Neural crest cell (in vitro differentiated cells): ENCODE measurements at regions not wholly inside any gene's neighbourhood (a gene's known extent, or its start where the extent isn't known, plus 50 kb on each side); places are given as distances from the start of the nearest gene placed in this dataset.
A peak's percentile ranks its signal among the peaks of the same experiment; 100 is the strongest.

ENCODE experiments used
- DNase-seq: peaks from one replicate; pipeline ENCODE4 v3.0.0; 2021; ENCODE audit warnings: low read depth, mixed read lengths, low spot score
- H3K27ac Mint-ChIP-seq: one replicate; pipeline ENCODE4 v1.8.0; 2021; ENCODE audit warnings: mild to moderate bottlenecking, mixed read lengths; ENCODE audit not compliant: unreplicated experiment
- H3K27me3 Mint-ChIP-seq: 2 replicates; pipeline ENCODE4 v1.8.0; 2021; ENCODE audit warnings: low read depth, mild to moderate bottlenecking, mixed read lengths
- H3K36me3 Mint-ChIP-seq: 2 replicates; pipeline ENCODE4 v1.8.0; 2021; ENCODE audit warnings: low read depth, mild to moderate bottlenecking, mixed read lengths
- H3K4me1 Mint-ChIP-seq: 2 replicates; pipeline ENCODE4 v1.8.0; 2021; ENCODE audit warnings: mixed read lengths
- H3K4me3 Mint-ChIP-seq: one replicate; pipeline ENCODE4 v1.8.0; 2021; ENCODE audit warnings: mild to moderate bottlenecking, mixed read lengths
- H3K9me3 Mint-ChIP-seq: 2 replicates; pipeline ENCODE4 v1.8.0; 2021; ENCODE audit warnings: mixed read lengths
- TF ChIP-seq, protein P1 (sequence below): fragments of 200-600 bp; sonication (generic); conservative IDR thresholded peaks from 2 replicates; pipeline ENCODE4 v1.5.0; 2021; ENCODE audit warnings: antibody characterized with exemption, mild to moderate bottlenecking

- no peak for DNase-seq
- H3K9me3 Mint-ChIP-seq, result no peaks in the 10 kb centered on the region
- peak overlapping the region; percentile 87 for H3K27ac Mint-ChIP-seq
- no peak overlapping the region for H3K4me3 Mint-ChIP-seq
- TF ChIP-seq, protein P1, sequence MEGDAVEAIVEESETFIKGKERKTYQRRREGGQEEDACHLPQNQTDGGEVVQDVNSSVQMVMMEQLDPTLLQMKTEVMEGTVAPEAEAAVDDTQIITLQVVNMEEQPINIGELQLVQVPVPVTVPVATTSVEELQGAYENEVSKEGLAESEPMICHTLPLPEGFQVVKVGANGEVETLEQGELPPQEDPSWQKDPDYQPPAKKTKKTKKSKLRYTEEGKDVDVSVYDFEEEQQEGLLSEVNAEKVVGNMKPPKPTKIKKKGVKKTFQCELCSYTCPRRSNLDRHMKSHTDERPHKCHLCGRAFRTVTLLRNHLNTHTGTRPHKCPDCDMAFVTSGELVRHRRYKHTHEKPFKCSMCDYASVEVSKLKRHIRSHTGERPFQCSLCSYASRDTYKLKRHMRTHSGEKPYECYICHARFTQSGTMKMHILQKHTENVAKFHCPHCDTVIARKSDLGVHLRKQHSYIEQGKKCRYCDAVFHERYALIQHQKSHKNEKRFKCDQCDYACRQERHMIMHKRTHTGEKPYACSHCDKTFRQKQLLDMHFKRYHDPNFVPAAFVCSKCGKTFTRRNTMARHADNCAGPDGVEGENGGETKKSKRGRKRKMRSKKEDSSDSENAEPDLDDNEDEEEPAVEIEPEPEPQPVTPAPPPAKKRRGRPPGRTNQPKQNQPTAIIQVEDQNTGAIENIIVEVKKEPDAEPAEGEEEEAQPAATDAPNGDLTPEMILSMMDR, result no peak
- no peaks in the 10 kb centered on the region for H3K27me3 Mint-ChIP-seq
- H3K4me1 Mint-ChIP-seq, result peaks cover 7% of the 10 kb centered on the region
- H3K36me3 Mint-ChIP-seq, result no peaks in the 10 kb centered on the region
Observed at GRCh38 chr9:107131108-107131799, 151.8 kb upstream of the RAD23B start.

- H3K27me3 Mint-ChIP-seq, result no peaks in the 10 kb centered on the region
- peaks cover 3% of the 10 kb centered on the region for H3K9me3 Mint-ChIP-seq
- H3K36me3 Mint-ChIP-seq, result no peaks in the 10 kb centered on the region
- no peak overlapping the region for H3K4me3 Mint-ChIP-seq
- TF ChIP-seq, protein P1, result no peak
- H3K27ac Mint-ChIP-seq, result no peak overlapping the region
- no peak for DNase-seq
- H3K4me1 Mint-ChIP-seq, result peaks cover under 1% of the 10 kb centered on the region
Observed at GRCh38 chr9:107136296-107136695, 146.8 kb upstream of the RAD23B start.

DNA sequence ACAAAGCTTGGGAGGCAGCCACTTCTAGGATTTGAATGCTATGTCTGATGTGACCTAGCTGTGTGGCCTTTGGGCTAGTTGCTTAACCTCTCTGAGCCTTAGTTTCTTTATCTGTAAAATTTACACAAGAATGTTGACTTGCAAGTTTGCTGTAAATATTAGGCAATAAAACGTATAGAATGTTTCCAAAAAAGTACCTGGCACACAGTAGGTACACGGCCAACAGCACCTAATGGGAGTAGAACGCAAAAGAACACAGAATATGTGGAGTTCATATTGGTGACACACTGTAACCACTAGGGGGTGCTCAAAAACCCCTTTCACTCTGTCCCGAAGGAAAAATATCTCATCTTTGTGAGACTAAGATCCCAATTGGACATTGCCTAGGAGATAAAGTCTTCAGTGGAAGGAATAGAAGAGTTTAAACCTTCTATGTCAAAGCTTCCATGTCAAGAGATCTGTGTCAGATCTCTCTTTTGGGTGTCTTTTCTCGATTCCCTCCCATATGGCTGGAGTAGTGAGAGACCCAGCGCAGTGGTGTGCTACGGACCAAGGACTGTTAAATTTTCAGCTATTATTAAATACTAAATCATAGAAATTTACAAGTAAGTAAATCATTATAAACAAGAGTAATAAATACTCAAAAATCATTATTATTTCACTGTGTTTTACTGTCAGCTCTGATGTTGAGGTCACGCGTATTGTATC lies 145.4 kb upstream of the RAD23B start:
- Mint-ChIP-seq H3K9me3 (peaks cover 3% of the 10 kb centered on the region), H3K4me3 (no peak overlapping the region), H3K27me3 (no peaks in the 10 kb centered on the region), H3K36me3 (no peaks in the 10 kb centered on the region), H3K27ac (no peak overlapping the region), H3K4me1 (no peaks in the 10 kb centered on the region)
- TF ChIP-seq, protein P1, result peak; percentile 75
- no peak for DNase-seq

GRCh38 chr9:107138261-107138992 lies 144.7 kb upstream of the RAD23B start:
- TF ChIP-seq, protein P1, result no peak
- H3K9me3 Mint-ChIP-seq, result peaks cover 3% of the 10 kb centered on the region
- H3K4me3 Mint-ChIP-seq, result no peak overlapping the region
- DNase-seq, result no peak
- no peaks in the 10 kb centered on the region for H3K27me3 Mint-ChIP-seq
- no peak overlapping the region for H3K27ac Mint-ChIP-seq
- H3K4me1 Mint-ChIP-seq, result no peaks in the 10 kb centered on the region
- H3K36me3 Mint-ChIP-seq, result no peaks in the 10 kb centered on the region

- H3K4me1 Mint-ChIP-seq, result peaks cover 23% of the 10 kb centered on the region
- peaks cover 2% of the 10 kb centered on the region for H3K9me3 Mint-ChIP-seq
- no peak for DNase-seq
- H3K27me3 Mint-ChIP-seq, result no peaks in the 10 kb centered on the region
- no peak overlapping the region for H3K27ac Mint-ChIP-seq
- no peak overlapping the region for H3K4me3 Mint-ChIP-seq
- no peaks in the 10 kb centered on the region for H3K36me3 Mint-ChIP-seq
- TF ChIP-seq, protein P1, result peak; percentile 34
Observed at GRCh38 chr9:107141967-107142366, 141.1 kb upstream of the RAD23B start.
